ENCODE measurements at regions not wholly inside any gene's neighbourhood (a gene's known extent, or its start where the extent isn't known, plus 50 kb on each side); places are given as distances from the start of the nearest gene placed in this dataset.

DNA sequence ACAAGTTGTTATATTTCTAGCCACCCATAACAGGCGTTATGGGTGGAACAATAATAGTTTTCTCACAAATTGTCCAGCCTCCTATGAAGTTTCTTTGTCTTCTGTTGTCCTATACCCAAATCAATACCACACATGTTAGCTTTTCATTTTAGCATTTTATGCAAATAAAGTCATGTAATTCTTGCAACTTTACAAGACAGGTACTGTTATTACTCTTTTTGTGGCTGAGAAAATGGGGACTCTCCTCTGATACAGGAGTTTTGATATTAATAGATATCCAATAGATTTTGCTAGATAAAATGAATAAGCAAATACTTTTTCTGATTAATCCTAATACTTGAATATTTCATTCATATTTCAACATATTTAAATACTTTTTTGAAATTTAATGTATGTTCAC lies 151.0 kb downstream of the PMAIP1 start:
- Mint-ChIP-seq H3K27ac (ENCODE audit: unreplicated experiment) (no peak overlapping the region), H3K27me3 (ENCODE audit: insufficient read depth, unreplicated experiment) (no peaks in the 10 kb centered on the region), H3K9me3 (ENCODE audit: unreplicated experiment) (no peaks in the 10 kb centered on the region), H3K4me1 (ENCODE audit: low read depth, unreplicated experiment) (no peaks in the 10 kb centered on the region), H3K4me3 (ENCODE audit: unreplicated experiment) (no peak overlapping the region), H3K36me3 (ENCODE audit: insufficient read depth, unreplicated experiment) (no peaks in the 10 kb centered on the region)
- no peak overlapping the region for H3K4me3 ChIP-seq (ENCODE audit: low read depth, low read length)
- CTCF ChIA-PET = no interaction called here
- H3K27me3 ChIP-seq (replicated peaks; ENCODE audit: control insufficient read depth, insufficient read depth, low read length) = no peaks in the 10 kb centered on the region
- BruUV-seq (replicated peaks) = no TSS peak
- no peaks in the 10 kb centered on the region for H3K36me3 ChIP-seq (ENCODE audit: control insufficient read depth, insufficient read depth, low read length)
- DNase-seq = no peak
- POLR2A ChIA-PET = no interaction called here
- no peaks in the 10 kb centered on the region for H3K9me3 ChIP-seq
- TF ChIP-seq, protein P1, sequence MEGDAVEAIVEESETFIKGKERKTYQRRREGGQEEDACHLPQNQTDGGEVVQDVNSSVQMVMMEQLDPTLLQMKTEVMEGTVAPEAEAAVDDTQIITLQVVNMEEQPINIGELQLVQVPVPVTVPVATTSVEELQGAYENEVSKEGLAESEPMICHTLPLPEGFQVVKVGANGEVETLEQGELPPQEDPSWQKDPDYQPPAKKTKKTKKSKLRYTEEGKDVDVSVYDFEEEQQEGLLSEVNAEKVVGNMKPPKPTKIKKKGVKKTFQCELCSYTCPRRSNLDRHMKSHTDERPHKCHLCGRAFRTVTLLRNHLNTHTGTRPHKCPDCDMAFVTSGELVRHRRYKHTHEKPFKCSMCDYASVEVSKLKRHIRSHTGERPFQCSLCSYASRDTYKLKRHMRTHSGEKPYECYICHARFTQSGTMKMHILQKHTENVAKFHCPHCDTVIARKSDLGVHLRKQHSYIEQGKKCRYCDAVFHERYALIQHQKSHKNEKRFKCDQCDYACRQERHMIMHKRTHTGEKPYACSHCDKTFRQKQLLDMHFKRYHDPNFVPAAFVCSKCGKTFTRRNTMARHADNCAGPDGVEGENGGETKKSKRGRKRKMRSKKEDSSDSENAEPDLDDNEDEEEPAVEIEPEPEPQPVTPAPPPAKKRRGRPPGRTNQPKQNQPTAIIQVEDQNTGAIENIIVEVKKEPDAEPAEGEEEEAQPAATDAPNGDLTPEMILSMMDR (IDR thresholded peaks at IDR 0.05; ENCODE audit: insufficient read depth in 1 of 2, low read depth in 1 of 2, low read length in 1 of 2, severe bottlenecking in 1 of 2, unreplicated experiment in 1 of 2) = no peak
- no peaks in the 10 kb centered on the region for H3K4me1 ChIP-seq
- intact Hi-C loops (cut with micrococcal nuclease; ENCODE audit: unreplicated experiment) = loop anchor here (10.0 kb wide), 1 partner anchor 56 kb away; no protein-coding TSS in a partner anchor

DNA sequence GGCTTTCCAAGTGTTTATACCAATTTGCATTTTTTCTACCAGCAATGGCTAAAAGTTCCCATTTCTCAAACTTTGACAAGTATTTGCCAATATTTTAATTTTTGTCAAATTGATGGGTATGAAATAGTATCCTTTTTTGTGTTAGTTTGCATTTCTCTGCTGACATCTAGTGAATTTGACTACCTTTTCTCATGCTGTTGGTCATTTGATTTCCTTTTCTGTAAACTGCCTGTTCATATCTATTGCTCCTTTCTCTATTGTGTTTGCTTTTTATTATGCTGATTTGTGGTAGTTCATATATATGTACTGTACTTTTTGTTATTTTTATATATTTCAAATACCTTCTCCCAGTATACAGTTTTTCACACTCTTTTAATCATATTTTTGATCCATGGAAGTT lies 149.4 kb downstream of the PMAIP1 start:
- ChIA-PET POLR2A (no interaction called here), CTCF (no interaction called here)
- no peaks in the 10 kb centered on the region for H3K27me3 Mint-ChIP-seq (ENCODE audit: insufficient read depth, unreplicated experiment)
- H3K4me1 Mint-ChIP-seq (ENCODE audit: low read depth, unreplicated experiment) = no peaks in the 10 kb centered on the region
- Histone ChIP-seq H3K27me3 (replicated peaks; ENCODE audit: control insufficient read depth, insufficient read depth, low read length) (no peaks in the 10 kb centered on the region), H3K9me3 (no peaks in the 10 kb centered on the region), H3K4me1 (no peaks in the 10 kb centered on the region), H3K4me3 (ENCODE audit: low read depth, low read length) (no peak overlapping the region), H3K36me3 (ENCODE audit: control insufficient read depth, insufficient read depth, low read length) (no peaks in the 10 kb centered on the region)
- H3K27ac Mint-ChIP-seq (ENCODE audit: unreplicated experiment) = no peak overlapping the region
- no TSS peak for BruUV-seq (replicated peaks)
- H3K9me3 Mint-ChIP-seq (ENCODE audit: unreplicated experiment) = no peaks in the 10 kb centered on the region
- intact Hi-C loops (cut with micrococcal nuclease; ENCODE audit: unreplicated experiment) = no loop called here
- no peak for DNase-seq
- TF ChIP-seq, protein P1 (IDR thresholded peaks at IDR 0.05; ENCODE audit: insufficient read depth in 1 of 2, low read depth in 1 of 2, low read length in 1 of 2, severe bottlenecking in 1 of 2, unreplicated experiment in 1 of 2) = no peak
- H3K4me3 Mint-ChIP-seq (ENCODE audit: unreplicated experiment) = no peak overlapping the region
- H3K36me3 Mint-ChIP-seq (ENCODE audit: insufficient read depth, unreplicated experiment) = no peaks in the 10 kb centered on the region

DNA sequence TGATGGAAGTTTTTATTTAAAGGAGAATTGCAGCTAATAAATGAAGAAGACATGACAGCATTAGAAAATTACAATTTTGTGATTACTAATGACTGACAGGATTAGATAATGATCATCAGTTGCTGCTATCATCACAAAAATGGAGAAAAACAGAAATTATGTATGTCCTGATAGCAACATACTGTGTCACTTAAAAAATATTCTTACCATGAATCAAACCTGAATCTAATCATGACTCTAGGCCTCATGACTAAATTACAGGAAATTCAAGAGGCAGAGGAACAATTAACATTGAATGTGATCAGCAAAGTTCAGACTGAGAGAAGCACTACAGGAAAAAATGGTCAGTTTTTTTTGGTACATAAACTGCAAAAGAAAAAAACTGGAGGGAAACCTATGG lies 147.8 kb downstream of the PMAIP1 start:
- no peaks in the 10 kb centered on the region for H3K36me3 Mint-ChIP-seq (ENCODE audit: insufficient read depth, unreplicated experiment)
- intact Hi-C loops (cut with micrococcal nuclease; ENCODE audit: unreplicated experiment) = no loop called here
- Histone ChIP-seq H3K9me3 (no peaks in the 10 kb centered on the region), H3K4me3 (ENCODE audit: low read depth, low read length) (no peak overlapping the region), H3K27me3 (replicated peaks; ENCODE audit: control insufficient read depth, insufficient read depth, low read length) (no peaks in the 10 kb centered on the region), H3K4me1 (no peaks in the 10 kb centered on the region), H3K36me3 (ENCODE audit: control insufficient read depth, insufficient read depth, low read length) (no peaks in the 10 kb centered on the region)
- H3K4me3 Mint-ChIP-seq (ENCODE audit: unreplicated experiment) = no peak overlapping the region
- no TSS peak for BruUV-seq (replicated peaks)
- TF ChIP-seq, protein P1 (IDR thresholded peaks at IDR 0.05; ENCODE audit: insufficient read depth in 1 of 2, low read depth in 1 of 2, low read length in 1 of 2, severe bottlenecking in 1 of 2, unreplicated experiment in 1 of 2) = no peak
- H3K27me3 Mint-ChIP-seq (ENCODE audit: insufficient read depth, unreplicated experiment) = no peaks in the 10 kb centered on the region
- H3K4me1 Mint-ChIP-seq (ENCODE audit: low read depth, unreplicated experiment) = no peaks in the 10 kb centered on the region
- POLR2A ChIA-PET = no interaction called here
- no peak overlapping the region for H3K27ac Mint-ChIP-seq (ENCODE audit: unreplicated experiment)
- DNase-seq = no peak
- CTCF ChIA-PET = no interaction called here
- H3K9me3 Mint-ChIP-seq (ENCODE audit: unreplicated experiment) = no peaks in the 10 kb centered on the region

All from Caco-2 (cell line).